Coronary artery (tissue), 2 donors: ENCODE measurements at regions not wholly inside any gene's neighbourhood (a gene's known extent, or its start where the extent isn't known, plus 50 kb on each side); places are given as distances from the start of the nearest gene placed in this dataset.
A peak's percentile ranks its signal among the peaks of the same experiment; 100 is the strongest.
"Not testable (repeated sequence)": the region's sequence is repeated elsewhere in the genome, so short reads cannot be mapped to it uniquely, and the experiment has no call there.

Source experiments
- DNase-seq: peaks from one replicate; pipeline ENCODE4 v3.0.0-alpha.2; 2017; ENCODE audit warnings: low spot score
- H3K27ac ChIP-seq, 2 donors: fragments of 200-600 bp; sonication (generic); one replicate each; pipeline ENCODE4 v1.5.1; 2016 to 2019
- H3K4me3 ChIP-seq: fragments of 200-600 bp; sonication (generic); 2 replicates; pipeline ENCODE4 v1.5.1; 2016; ENCODE audit warnings: mild to moderate bottlenecking, moderate library complexity
- CTCF ChIP-seq: fragments of 200-600 bp; sonication (generic); IDR thresholded peaks from one replicate; pipeline ENCODE4 v1.5.1; 2019; ENCODE audit warnings: antibody characterized with exemption

DNA sequence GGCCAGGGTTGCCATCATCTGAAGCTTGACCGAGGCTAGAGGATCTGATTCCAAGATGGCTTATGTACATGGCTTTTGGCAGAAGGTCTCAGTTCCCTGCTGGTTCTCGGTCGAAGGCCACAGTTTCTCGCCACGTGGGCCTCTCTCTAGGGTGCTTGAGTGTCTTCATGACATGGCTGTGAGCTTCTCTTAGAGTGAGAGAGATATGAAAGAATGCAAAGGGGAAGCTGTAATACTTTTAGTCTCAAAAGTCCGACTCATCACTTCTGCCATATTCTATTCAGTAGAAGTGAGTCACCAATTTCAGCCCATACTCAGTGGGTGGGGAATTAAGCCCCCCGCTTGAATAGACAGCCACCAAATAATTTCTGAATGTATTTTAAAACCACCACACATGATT is 94.2 kb downstream of the UTRN start:
- no peak for DNase-seq
- no peak overlapping the region for H3K4me3 ChIP-seq
- no peak for TF ChIP-seq CTCF
- peak overlapping the region in 1 of 2 donors; percentile 26 for H3K27ac ChIP-seq

- DNase-seq, H3K4me3 ChIP-seq, H3K27ac ChIP-seq: not testable (repeated sequence)
These were observed 96.4 kb downstream of the UTRN start for GRCh38 chr6:144381499-144381898.

DNA sequence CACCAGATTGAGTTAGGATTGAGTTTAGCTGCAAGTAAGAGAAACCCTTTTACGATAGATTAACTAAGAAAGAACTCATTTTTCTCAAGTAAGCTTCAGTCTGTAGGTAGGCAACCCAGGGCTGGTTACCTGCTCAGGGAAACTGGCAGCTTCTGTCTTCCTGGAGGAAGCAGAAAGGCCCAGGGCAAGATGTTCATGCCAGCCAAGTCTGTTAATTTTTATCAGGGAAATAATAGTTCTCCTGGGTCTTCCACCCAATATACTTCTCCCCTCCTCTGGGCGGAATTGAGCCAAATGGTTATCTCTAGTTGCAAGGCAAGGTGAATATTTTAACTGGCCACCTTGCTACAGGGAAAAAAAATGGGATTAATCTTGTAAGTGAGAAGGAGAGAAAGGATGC is 98.2 kb downstream of the UTRN start:
- TF ChIP-seq CTCF: no peak
- H3K27ac ChIP-seq: no peak overlapping the region
- no peak for DNase-seq

GRCh38 chr6:144384427-144384826 is 99.3 kb downstream of the UTRN start:
- DNase-seq: no peak
- H3K27ac ChIP-seq: no peak overlapping the region
- no peak overlapping the region for H3K4me3 ChIP-seq
- no peak for TF ChIP-seq CTCF

More for the DNA sequence above, 98.2 kb downstream of the UTRN start:
- no peak overlapping the region for H3K4me3 ChIP-seq

DNA sequence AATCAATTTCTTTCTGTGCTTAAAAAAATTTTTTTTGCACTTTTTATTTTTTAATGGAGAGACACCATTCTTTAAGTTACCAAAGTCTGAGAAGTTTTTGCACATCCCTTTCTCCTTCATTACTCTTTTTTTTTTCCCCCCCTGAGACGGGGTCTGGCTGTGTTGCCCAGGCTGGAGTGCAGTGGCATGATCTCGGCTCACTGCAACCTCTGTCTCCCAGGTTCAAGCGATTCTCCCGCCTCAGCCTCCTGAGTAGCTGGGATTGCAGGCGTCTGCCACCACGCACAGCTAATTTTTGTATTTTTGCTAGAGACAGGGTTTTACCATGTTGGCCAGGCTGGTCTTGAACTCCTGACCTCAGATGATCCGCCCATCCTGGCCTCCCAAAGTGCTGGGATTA is 104.3 kb downstream of the UTRN start:
- not testable (repeated sequence) for H3K27ac ChIP-seq, H3K4me3 ChIP-seq, DNase-seq

DNA sequence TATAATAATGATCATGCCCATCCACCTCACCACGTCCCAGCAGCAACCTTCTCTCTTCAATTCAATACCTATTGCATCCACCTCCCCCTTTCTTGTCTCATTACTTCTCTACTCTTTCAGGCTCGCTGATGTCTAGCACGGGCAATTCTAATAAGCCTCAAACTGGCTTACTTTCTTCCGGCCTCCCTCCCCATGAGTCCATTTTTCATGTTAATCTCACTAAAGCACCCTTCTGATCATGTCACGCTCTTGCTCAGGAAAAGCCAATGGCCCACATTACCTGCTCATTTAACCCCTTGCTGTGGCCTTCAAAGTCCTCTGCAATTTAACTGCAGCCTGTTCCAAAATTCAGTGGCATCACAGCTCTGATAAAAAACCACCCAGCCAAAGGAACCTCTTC is 105.1 kb downstream of the UTRN start:
- DNase-seq: no peak
- Histone ChIP-seq H3K4me3 (no peak overlapping the region), H3K27ac (no peak overlapping the region)
- TF ChIP-seq CTCF: no peak

DNA sequence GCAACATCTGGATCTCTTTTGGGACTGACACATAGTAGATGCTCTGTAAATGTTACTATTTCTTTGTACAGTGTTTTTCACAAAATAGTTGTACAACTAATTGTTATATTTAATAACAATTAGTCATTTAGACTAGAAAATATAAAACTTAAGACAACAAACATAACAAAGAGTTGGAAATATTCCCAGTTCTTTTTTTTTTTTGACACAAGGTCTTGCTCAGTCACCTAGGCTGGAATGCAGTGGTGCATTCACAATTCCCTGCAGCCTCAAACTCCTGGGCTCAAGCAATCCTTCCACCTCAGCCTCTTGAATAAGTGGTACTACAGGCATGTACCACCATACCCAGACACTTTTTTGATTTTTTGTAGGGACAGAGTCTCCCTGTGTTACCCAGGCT is 105.8 kb downstream of the UTRN start:
- no peak overlapping the region for H3K4me3 ChIP-seq
- no peak for DNase-seq
- H3K27ac ChIP-seq: no peak overlapping the region
- no peak for TF ChIP-seq CTCF

DNA sequence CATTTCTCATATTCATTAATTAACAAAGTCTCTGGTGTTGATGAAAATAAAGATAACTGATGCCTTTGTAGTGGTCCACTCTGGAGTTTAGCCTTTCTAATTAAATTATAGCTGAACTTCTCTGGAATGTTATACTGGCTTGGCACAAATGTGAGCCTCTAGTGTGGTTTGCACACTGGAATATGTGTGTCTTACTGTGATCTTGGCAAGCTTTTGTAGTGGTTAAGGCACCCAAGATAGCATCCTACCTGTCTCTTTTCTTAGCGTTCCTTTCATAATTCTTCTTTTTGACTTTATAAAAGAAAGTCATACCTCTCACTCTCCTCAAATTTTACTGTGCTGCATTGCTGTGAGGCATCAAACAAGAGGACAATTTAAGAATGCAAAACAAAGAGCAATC is 107.4 kb downstream of the UTRN start:
- Histone ChIP-seq H3K27ac (no peak overlapping the region), H3K4me3 (no peak overlapping the region)
- no peak for TF ChIP-seq CTCF
- no peak for DNase-seq
